HG03442 (cell line): ENCODE measurements at regions not wholly inside any gene's neighbourhood (a gene's known extent, or its start where the extent isn't known, plus 50 kb on each side); places are given as distances from the start of the nearest gene placed in this dataset.
"Not testable (repeated sequence)": the region's sequence is repeated elsewhere in the genome, so short reads cannot be mapped to it uniquely, and the experiment has no call there.

Experiments
- ATAC-seq: cut with Tn5 transposase; IDR thresholded peaks from one replicate; pipeline ENCODE4 v1.9.1; 2021; ENCODE audit warnings: mild to moderate bottlenecking, moderate library complexity; ENCODE audit not compliant: unreplicated experiment

DNA sequence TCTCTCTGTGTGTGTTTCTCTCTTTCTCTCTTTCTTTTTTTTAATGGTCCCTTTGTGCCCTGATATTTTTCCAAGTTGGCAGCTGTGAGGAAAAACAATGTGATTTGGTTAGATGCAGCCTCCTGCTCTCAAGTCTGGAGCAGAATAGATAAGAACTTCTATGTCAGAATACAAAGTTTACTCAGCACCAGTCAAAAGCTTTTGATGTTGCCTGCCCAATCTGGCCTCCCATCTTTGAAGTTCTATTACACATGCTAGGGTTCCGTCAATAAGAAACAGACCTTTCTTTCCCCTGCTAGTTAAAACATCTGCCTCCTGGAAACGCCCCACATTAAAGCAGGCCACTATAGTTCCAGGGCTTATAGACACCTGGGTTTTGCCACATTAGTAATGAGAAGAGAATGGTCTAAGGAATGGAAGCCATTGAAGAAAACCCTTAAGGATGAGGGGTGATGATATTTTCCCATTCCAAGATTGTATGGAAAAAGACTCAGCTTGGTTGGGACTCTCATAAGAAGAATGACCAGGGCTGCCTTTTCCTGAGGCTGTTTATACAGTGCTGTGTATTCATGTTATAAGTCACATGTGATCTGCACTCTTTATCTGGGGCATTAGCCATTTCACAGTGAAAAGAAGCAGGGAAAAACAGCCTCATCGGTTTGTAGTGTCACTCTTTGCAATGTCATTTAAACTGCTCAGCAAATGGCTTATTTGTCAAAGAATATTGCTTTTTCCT, 414.7 kb upstream of the PROX1 start:
- no peak for ATAC-seq

DNA sequence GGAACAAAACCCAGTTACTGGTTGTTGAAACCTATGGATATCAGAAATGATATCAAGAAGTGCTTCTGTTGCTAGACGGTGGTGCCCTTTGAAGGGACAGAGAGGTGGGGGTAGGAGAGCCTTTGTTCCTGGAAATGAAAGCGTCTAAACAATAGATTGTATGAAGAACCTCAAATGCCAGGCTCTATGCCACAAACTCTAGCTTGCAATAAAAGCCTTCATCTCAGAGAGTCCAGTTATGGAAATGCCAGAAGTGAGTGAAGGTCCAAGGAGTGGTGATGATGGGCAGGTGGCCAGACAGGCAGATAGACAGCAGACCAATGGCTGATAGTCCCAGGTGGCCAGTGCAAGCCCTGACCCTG, 414.1 kb upstream of the PROX1 start:
- ATAC-seq = no peak

DNA sequence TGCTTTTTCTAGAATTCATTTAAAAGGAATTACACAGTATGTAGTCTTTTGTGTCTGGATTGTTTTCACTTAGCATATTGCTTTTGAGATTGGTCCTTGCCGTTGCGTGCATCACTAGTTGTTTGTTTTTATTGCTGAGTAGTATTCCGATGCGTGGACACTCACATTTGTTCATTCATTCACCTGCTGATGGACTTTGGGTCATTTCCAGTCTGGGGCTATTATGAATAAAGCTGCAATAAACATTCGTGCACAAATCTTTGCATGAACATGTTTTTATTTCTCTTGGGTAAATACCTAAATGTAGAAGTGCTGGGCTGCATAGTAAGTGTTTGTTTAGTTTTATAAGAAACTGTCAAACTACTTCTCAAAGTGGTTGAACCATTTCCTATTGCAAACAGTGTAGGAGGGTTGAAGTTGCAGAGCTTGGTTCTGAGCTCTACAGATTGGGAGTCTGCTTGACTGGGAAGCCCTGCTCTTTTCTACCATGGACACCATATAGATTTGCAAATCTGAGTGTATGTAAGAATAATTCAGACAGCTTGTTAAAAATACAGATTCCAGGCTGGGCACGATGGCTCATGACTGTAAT, 404.7 kb upstream of the PROX1 start:
- no peak for ATAC-seq

DNA sequence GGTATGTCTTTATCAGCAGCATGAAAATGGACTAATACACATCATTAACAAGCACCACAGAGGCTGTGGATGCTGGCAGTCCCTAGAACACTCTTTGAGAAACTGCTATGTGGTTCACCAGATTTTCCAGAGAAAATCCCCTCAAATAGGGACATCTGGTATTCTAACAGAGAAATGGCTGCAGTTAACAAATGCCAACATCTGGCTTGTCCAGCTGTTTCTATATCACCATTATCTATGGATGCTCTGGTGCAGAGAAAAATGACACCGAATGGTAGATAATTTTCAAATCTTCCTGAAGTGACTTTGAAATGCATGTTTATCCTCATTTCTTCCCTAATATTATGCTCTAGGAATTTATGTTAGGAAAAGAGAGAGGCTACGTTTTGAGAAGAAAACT, 403.5 kb upstream of the PROX1 start:
- ATAC-seq = no peak

DNA sequence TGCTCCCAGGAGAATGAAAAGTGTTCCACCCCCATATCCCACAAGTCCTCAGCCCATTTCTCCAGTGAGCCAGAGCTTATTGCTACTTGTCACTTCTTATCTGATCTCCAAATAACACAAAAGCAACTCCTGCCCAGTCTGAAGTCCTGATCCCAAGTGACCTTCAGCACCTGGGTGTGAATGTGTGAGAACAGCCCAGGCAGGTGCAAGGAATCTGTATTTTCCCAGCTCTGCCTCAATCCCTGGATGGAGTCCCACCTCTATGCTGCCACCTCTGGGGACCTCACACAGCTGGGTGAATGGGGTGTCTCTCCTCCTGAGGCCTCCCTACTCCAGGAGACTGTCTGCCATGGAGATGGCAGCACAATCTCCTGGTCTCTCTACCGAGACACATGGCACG, 402.4 kb upstream of the PROX1 start:
- ATAC-seq = no peak

DNA sequence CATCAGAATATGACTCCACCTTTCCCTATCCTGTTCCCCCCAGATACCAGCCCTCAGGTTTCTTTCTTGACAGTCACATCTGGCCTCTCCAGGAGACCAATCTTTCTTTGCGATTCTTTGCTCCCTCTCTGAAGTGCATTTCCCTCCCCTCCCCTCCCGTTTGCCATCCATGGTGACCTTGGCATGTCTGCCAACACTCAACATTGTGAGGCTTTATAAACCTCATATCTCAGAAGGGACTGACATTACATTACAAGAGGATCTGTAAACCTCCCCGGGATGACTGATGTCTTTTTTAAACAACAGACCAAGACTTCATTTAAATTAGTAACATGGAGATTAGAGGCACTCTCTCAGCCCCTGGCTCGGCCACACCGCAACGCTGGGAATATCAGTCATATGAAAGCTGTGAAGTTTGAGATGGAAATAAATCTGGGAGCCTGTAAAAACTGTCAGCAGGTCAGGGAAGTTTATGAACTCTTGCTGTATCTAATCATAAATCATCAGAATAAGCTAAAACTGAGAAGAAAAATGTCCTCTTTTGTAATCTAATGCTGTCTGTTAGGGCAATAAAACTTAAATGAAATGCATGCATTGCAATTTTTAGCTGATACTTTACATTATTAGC, 401.7 kb upstream of the PROX1 start:
- ATAC-seq = no peak

DNA sequence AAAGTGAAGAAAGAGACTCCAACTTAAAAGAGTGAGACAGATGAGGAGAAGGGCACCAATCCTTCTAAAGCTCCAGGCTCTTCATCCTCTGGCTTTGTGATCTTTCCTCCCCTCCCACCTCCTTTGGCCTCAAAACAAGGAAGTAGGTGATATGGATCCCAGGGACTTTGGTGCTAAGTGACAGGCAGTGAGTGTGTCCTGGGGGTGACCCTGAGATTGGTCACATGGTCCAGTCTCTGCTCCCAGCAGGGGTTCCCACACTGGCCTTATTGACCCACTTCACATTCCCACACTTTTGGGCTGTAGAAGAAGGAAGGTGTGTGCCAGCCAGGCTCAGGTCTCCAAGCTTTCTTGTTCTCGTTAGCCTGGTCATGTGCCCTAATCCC, 401.2 kb upstream of the PROX1 start:
- ATAC-seq = no peak

DNA sequence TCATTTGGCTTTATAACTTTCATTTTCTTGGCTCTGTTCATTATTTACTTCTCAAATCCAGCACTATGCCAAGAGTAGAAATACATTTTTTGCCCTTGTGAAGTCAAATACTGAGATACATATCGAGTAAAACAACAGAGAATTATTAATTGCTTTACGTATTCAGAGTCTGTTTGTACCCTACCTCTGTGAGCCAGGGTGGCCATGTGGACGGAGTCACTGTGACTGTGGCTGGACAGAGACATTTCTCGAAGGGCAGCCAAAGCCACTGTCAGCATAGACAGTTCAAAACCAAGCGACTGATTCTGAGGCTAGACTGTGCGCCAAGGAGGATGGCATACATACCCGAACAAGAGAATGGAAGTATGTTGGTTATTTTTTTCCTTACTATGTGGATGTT, 391.0 kb upstream of the PROX1 start:
- ATAC-seq = no peak

DNA sequence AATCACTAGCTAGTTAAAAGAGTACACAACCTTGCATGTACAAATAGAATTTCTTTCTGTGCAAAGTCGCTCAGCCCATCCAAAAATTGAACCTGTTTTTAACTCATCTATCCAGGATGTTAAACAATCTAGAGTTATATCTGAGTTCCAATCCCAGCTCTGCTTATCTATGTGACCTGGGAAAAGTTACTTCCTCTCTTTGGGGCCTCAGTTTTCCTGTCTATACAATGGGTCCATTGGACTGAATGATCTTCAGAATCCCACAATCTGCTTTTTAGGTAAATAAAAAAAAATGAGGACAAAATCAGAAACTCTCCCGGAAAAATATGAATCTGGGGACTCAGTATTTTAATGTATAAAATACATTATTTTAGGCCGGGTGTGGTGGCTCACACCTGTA, 389.5 kb upstream of the PROX1 start:
- no peak for ATAC-seq

DNA sequence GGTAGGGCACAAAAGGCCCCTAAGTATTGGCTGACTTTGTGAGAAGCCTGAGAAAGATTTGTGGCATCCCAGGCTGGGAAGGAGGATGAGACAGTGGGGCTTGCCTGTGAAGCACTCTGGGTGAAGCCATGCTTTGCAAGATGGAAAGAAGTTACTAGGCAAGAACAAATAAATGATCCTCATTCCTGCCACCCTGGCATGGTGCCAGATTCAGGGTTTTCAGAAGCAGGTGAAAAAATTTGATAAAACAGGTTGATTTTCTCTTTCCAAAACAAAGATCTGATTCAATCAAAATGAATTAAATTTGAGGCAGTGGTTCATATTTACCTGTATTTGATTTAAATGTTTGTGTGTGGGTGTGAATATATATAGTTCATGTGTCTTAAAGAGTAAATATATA, 386.9 kb upstream of the PROX1 start:
- no peak for ATAC-seq

DNA sequence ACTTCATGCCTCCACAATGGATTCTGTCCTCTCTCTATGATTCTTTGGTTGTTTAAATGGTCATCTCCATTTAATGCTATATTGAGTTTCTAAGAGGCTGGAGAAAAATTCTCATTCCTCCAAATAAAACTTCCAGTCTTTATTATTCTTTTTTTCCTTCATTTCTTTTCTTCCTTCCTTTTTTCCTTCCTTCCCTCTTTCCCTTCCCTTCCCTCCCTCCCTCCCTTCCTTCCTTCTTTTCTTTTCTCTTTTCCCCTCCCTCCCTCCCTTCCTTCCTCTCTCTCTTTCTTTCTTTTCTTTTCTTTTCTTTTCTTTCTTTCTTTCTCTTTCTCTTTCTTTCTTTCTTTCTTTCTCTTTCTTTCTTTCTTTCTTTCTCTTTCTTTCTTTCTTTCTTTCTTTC, 386.1 kb upstream of the PROX1 start:
- ATAC-seq = not testable (repeated sequence)

DNA sequence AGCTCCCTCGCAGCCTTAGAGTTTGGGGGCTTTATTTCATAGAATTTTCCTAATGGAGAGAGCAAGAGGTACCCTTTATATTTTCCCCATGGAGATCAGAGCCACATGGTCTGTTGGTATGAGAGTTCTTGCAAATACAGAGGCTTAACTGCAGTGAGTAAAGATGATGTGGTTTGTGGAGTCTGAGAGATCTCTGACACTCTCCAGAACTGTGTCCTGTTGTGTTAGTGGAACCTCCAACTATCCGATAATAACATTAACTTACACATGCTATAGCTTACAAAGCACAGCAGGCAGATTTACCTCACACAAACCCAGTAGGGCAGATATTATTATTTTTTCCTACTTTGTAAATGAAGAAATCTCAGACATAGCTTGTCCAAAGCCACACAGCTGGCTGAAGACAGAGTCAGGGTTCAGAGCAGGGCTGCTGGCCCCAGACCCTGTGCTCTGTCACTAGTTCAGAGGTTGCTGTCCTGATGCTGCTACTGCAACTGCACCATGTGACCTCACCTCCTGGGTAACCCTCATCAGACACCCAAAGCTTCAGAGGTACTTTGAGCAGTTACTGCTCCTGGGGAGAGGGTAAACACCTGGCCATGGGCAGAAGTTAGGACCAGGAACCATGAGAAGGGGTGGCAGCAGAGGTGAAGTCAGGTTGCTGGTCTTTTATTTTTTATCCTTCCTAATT, 384.8 kb upstream of the PROX1 start:
- no peak for ATAC-seq

DNA sequence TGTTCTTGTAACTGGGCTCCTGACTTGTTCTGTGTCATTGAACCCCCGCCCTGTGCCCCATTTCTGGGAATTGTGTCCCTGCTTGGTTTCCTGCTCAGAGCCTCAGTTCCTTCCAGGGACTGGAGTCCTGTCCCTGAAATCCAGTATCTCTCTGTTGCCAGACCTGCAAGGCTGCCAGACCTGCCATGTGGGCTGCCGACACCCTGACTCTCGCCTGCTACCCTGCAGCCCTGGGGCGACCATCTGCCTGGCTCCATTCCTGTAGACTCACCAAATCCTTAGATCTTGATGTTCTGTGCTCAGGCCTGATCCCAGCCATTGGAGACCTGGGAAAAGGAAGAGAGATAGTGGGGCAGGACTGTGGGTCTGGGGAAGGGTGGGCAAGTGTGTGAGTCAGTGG, 383.3 kb upstream of the PROX1 start:
- no peak for ATAC-seq

DNA sequence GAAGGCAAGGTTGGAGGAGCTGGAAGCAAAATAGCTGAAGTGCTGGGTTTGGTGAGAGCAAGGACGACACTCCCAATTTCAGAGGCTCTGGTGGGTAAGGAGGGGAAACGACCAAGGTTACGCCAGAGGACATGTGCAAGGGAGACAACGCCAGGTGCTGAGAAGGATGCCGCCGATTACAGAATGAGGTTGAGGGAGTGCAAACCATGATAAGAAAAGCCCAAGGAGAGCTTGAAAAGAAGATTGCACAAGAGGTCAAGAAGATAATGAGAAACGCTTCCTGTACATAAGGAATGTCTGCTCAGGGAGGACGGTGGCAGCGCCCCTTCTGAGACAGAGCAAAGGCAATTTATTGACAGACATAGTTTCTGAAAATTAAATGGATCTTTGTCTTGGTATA, 382.0 kb upstream of the PROX1 start:
- no peak for ATAC-seq

DNA sequence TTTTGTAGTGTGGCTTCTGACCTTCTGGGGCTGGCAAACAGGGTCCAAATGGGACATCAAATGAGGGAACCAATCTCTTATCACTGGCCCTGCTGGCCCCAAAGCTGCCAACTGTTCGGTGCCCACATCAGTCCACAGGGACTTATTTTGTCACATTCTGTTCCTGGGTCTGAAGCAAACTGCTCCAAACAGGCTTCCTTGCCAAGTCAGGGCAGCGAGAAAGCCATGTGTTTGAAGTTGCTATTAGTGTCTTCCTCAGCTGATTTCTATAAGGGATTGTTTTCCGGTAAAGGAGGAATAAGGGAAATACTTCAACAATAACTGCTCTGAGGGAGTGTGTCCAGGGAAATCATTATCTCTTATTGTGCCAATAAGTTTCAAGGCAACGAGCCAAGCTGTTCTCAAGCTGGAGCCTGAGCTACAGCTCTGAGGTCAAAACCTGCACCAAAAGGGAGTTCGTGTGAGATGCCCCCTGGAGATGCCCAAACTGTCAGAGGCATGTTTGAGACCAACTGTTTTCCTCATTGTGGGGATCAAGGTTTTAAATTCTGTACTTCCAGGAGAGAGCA, 381.4 kb upstream of the PROX1 start:
- no peak for ATAC-seq

DNA sequence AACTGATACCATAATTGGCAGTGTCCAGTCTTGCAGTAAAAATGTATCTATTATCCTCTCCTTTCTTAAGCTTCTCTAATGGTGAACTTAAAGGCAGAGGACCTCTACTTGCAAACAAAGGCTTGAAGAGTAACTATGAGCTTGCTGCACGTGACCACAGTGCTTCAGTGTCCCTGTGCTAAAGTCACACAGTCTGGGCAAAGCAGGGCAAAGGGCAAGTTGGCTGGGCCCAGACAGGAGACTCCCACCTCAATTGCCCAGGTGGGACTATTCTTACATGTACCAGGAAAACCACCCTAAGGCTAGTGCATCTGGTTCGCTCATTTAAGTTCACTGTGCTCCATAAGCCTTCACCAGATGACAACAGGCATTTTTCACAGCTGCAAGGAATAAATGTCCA, 374.2 kb upstream of the PROX1 start:
- no peak for ATAC-seq

DNA sequence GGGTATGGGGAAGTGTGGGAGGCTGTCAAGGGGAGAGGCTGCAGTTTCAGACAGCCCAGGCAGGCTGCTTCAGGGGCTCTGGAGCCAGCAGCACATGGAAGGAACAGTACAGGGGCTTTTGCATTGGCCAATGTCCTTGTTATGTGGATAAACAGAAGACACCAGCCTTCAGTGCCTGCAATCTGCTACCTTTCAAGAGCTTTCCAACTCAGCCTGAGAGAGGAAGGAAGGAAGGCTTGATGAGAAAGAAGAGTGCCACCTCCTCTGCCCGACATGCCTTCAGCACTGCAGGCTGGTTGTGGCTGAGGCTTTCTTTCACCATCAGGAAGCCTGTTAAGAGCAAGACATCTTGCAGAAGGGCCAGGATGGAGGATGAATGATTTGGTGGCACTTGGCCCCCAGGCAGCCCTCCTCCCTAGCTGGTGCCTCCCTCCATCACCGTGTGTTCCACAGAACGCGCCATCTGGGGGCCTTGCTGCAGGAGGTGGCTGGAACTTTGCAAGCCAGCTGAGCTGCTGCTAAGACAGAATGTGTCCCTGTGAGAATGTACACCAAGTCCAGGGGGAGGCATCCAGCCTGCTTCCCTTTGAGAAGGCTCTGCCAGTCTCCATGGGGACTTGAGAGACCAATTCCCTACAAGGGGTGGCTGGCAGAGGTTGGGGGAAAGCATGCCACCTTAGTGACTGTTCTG, 372.4 kb upstream of the PROX1 start:
- no peak for ATAC-seq

DNA sequence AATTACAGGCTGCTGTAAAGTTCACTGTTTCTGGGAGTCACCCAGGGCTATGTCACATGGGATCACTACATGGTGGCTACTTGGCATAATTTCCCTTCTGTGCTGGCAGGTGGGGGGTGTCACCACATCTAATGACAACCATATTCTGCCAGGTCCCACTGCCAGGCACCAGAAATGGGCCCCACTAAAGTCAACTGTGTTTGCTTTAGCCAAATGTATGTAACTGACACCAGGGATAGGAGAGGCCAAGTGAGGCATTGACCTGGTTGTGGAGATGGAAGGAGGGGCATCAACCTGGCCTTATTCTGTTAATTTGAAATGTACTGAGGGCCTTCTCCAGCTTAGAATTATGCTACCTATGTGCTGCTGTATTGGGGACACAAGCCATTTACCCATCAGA, 370.6 kb upstream of the PROX1 start:
- ATAC-seq = no peak

DNA sequence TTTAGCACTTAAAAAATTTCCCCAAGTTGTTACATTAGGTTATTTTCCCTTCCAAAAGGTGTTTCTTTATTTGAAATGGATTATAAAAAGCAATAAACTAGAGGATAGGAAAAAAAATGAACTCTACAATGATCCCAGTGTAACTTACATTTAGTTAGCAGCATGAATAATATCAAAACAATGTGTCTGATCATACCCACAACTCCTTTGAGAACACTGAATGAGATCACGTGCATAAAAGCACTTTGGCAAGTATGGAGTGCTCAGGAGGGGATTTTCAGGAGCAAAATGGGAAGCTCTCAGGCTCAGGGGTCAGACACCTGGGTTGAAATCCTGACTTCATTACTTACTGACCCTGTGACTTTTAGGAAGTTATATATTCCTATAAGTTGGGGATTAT, 369.7 kb upstream of the PROX1 start:
- no peak for ATAC-seq

DNA sequence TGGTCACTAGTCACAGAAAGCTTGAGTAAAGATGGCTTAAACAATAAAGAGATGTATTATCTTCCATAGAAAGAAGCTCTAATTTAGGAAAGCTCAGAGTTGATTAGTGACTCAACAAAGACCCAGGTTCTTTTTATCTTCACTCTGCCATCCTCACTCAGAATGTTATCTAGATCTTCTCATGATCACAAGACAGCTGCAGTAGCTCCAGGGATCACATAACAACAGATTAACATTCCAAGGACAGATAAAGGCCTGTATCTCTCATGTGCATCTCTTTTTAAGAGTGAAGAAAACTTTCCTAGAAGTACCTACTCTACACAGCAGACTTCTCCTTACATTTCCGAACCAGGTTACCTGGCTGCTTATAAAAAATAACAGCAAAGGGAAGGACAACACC, 368.7 kb upstream of the PROX1 start:
- ATAC-seq = no peak

DNA sequence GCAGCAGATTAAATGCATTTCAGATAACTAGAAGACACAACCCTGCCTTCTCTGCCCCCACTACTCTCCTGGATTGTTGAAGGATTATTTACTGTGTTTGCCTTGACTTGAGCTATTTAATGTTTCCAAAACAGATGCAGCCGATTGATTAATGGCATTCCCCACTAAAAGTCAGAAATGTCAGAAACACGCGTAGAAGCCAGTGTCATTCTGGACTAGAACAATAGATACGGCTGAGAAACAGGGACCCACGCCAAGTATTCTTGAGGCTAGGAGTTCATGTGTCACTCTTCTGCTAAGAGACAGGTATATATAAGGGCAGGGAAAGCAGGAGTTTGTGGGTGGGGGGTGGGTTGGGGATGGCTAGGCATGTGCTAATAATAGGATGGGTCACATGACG, 366.7 kb upstream of the PROX1 start:
- no peak for ATAC-seq
